HEK293 (cell line): ENCODE measurements at regions not wholly inside any gene's neighbourhood (a gene's known extent, or its start where the extent isn't known, plus 50 kb on each side); places are given as distances from the start of the nearest gene placed in this dataset.

ENCODE experiments used
- CTCF ChIA-PET: fragments of 350-600 bp; formaldehyde crosslinking; extraction: SDS; loops from one replicate; lab custom pipeline; 2021; ENCODE audit warnings: antibody characterized with exemption; lab: Yijun Ruan, JAX
- POLR2A ChIA-PET: fragments of 300-600 bp; formaldehyde crosslinking; extraction: SDS; loops from one replicate; lab custom pipeline; 2020; ENCODE audit warnings: antibody characterized with exemption, inconsistent platforms; lab: Yijun Ruan, JAX
- H3K27ac ChIP-seq: fragments of 200-500 bp; sonication (Bioruptor generic); 2 replicates; pipeline ENCODE4 v1.5.1; 2014; ENCODE audit warnings: low read depth, low read length, control low read depth, inconsistent platforms; ENCODE audit errors: extremely low read depth
- H3K36me3 ChIP-seq, 2 experiments: fragments of 200-500 bp in 1 of 2; sonication (Bioruptor generic) in 1 of 2; 1 replicate in 1 of 2; 2 replicates in 1 of 2; pipeline ENCODE4 v1.5.1; 2014 to 2017; ENCODE audit warnings: inconsistent platforms in 2 of 2, low read length in 2 of 2; ENCODE audit not compliant: control insufficient read depth in 2 of 2, insufficient read depth in 1 of 2
- H3K4me1 ChIP-seq: fragments of 200-500 bp; sonication (Bioruptor generic); 2 replicates; pipeline ENCODE4 v1.5.1; 2014; ENCODE audit warnings: mild to moderate bottlenecking, low read length, inconsistent platforms; ENCODE audit not compliant: control insufficient read depth, insufficient read depth
- H3K4me3 ChIP-seq: 2 replicates; pipeline ENCODE4 v1.5.1; 2011; ENCODE audit warnings: low read depth, mild to moderate bottlenecking, control low read depth, low read length, moderate library complexity
- H3K9me3 ChIP-seq: fragments of 200-500 bp; sonication (Bioruptor generic); 2 replicates; pipeline ENCODE4 v1.5.1; 2014; ENCODE audit warnings: low read depth, low read length, inconsistent platforms; ENCODE audit not compliant: control insufficient read depth, insufficient read depth
- ELK4 ChIP-seq: IDR thresholded peaks from 2 replicates; pipeline ENCODE4 v1.6.1; 2011; ENCODE audit warnings: mild to moderate bottlenecking, low read depth, low read length, borderline replicate concordance
- GFI1B ChIP-seq: fragments of 450-650 bp; formaldehyde crosslinking; IDR thresholded peaks from 2 replicates; pipeline ENCODE4 v1.5.1; 2016; ENCODE audit warnings: missing biosample characterization, missing genetic modification characterization
- KLF16 ChIP-seq: fragments of 450-650 bp; formaldehyde crosslinking; IDR thresholded peaks from 2 replicates; pipeline ENCODE4 v1.5.1; 2017; ENCODE audit warnings: missing biosample characterization, missing genetic modification characterization
- KLF7 ChIP-seq: fragments of 450-650 bp; formaldehyde crosslinking; IDR thresholded peaks from 2 replicates; pipeline ENCODE4 v1.5.1; 2016; ENCODE audit warnings: missing biosample characterization, missing genetic modification characterization, borderline replicate concordance
- MZF1 ChIP-seq: fragments of 450-650 bp; formaldehyde crosslinking; IDR thresholded peaks from 2 replicates; pipeline ENCODE4 v1.5.1; 2017; ENCODE audit warnings: missing biosample characterization, missing genetic modification characterization, borderline replicate concordance
- PRDM1 ChIP-seq: fragments of 450-650 bp; formaldehyde crosslinking; IDR thresholded peaks from 2 replicates; pipeline ENCODE4; 2016; ENCODE audit warnings: missing biosample characterization, missing genetic modification characterization
- SCRT2 ChIP-seq: fragments of 450-650 bp; formaldehyde crosslinking; IDR thresholded peaks from 2 replicates; pipeline ENCODE4 v1.5.1; 2016; ENCODE audit warnings: missing biosample characterization, missing genetic modification characterization
- TCF7L2 ChIP-seq: IDR thresholded peaks from 2 replicates; pipeline ENCODE4 v1.6.1; 2011; ENCODE audit warnings: low read depth, mild to moderate bottlenecking, inconsistent platforms, low read length, moderate library complexity, borderline replicate concordance
- ZNF18 ChIP-seq: fragments of 450-650 bp; formaldehyde crosslinking; IDR thresholded peaks from 2 replicates; pipeline ENCODE4 v1.5.1; 2016; ENCODE audit warnings: missing biosample characterization, missing genetic modification characterization
- ZNF221 ChIP-seq: fragments of 450-650 bp; formaldehyde crosslinking; IDR thresholded peaks from 2 replicates; pipeline ENCODE4 v1.5.1; 2017; ENCODE audit warnings: missing biosample characterization, missing genetic modification characterization, borderline replicate concordance
- ZNF433 ChIP-seq: fragments of 450-650 bp; formaldehyde crosslinking; IDR thresholded peaks from 2 replicates; pipeline ENCODE4 v1.5.1; 2016; ENCODE audit warnings: missing biosample characterization, missing genetic modification characterization, low read depth
- ZNF48 ChIP-seq: fragments of 450-650 bp; formaldehyde crosslinking; IDR thresholded peaks from 2 replicates; pipeline ENCODE4 v1.5.1; 2016; ENCODE audit warnings: missing biosample characterization, missing genetic modification characterization
- ZNF513 ChIP-seq: fragments of 450-650 bp; IDR thresholded peaks from 2 replicates; pipeline ENCODE4 v1.5.1; 2018; ENCODE audit warnings: missing biosample characterization, missing genetic modification characterization
- ZNF530 ChIP-seq: fragments of 450-650 bp; formaldehyde crosslinking; IDR thresholded peaks from 2 replicates; pipeline ENCODE4 v1.5.1; 2016; ENCODE audit warnings: low read depth, missing biosample characterization, missing genetic modification characterization
- ZNF747 ChIP-seq: fragments of 450-650 bp; formaldehyde crosslinking; IDR thresholded peaks from 2 replicates; pipeline ENCODE4 v1.5.1; 2016; ENCODE audit warnings: missing biosample characterization, missing genetic modification characterization
- TF ChIP-seq, protein P1 (sequence below): fragments of 450-650 bp; formaldehyde crosslinking; IDR thresholded peaks from 2 replicates; pipeline ENCODE4 v1.5.1; 2016; ENCODE audit warnings: missing biosample characterization, missing genetic modification characterization
- TF ChIP-seq, protein P2 (sequence below): fragments of 450-650 bp; formaldehyde crosslinking; IDR thresholded peaks from 2 replicates; pipeline ENCODE4 v1.5.1; 2016; ENCODE audit warnings: missing biosample characterization, missing genetic modification characterization, borderline replicate concordance
- TF ChIP-seq, protein P3 (sequence below): fragments of 450-650 bp; formaldehyde crosslinking; IDR thresholded peaks from 2 replicates; pipeline ENCODE4 v1.5.1; 2017; ENCODE audit warnings: missing biosample characterization, missing genetic modification characterization
- TF ChIP-seq, protein P4 (sequence below): fragments of 450-650 bp; formaldehyde crosslinking; optimal IDR thresholded peaks from 2 replicates; pipeline ENCODE3; 2016; ENCODE audit warnings: missing biosample characterization, mild to moderate bottlenecking, missing genetic modification characterization

- H3K4me3 ChIP-seq: peak overlapping the region; percentile 48
- no peaks in the 10 kb centered on the region for H3K9me3 ChIP-seq
- peak overlapping the region; percentile 73; the same call in 1 of the 2 replicates for H3K27ac ChIP-seq
- CTCF ChIA-PET: interaction anchor here (0.8 to 1.3 kb wide), 3 partner anchors 16 to 39 kb away, joined by 3 to 5 read pairs (median 5); no protein-coding TSS in a partner anchor
- H3K36me3 ChIP-seq: no peaks in the 10 kb centered on the region
- H3K4me1 ChIP-seq: peaks cover 11% of the 10 kb centered on the region; the same call in 1 of the 2 replicates
- TF ChIP-seq ZNF513 (tag by site-specific recombination) (no peak), KLF7 (tag by site-specific recombination) (no peak), ZNF747 (no peak), SCRT2 (tag by site-specific recombination) (peak; percentile 48; the same call in 1 of the 2 replicates)
- TF ChIP-seq, protein P1, sequence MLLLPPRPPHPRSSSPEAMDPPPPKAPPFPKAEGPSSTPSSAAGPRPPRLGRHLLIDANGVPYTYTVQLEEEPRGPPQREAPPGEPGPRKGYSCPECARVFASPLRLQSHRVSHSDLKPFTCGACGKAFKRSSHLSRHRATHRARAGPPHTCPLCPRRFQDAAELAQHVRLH (tag by site-specific recombination): no peak
- TF ChIP-seq, all 188 proteins: peak for 1
- POLR2A ChIA-PET: interaction anchor here (0.9 to 1.5 kb wide), 3 partner anchors 22 to 108 kb away, joined by 3 to 7 read pairs (median 4); partner anchors contain the start of gene EGLN3
Measured at GRCh38 chr14:34059037-34059924, 108.4 kb upstream of the EGLN3 start.

- H3K27ac ChIP-seq: no peak overlapping the region
- no peak overlapping the region for H3K4me3 ChIP-seq
- H3K36me3 ChIP-seq: no peaks in the 10 kb centered on the region
- H3K9me3 ChIP-seq: no peaks in the 10 kb centered on the region
- peaks cover 11% of the 10 kb centered on the region; the same call in 1 of the 2 replicates for H3K4me1 ChIP-seq
- ChIA-PET POLR2A (no interaction called here), CTCF (interaction anchor here (1.3 kb wide), 1 partner anchor 38 kb away, joined by 5 read pairs; no protein-coding TSS in a partner anchor)
- TF ChIP-seq ZNF433 (tag by site-specific recombination) (no peak), ELK4 (no peak), GFI1B (tag by site-specific recombination) (no peak), KLF16 (tag by site-specific recombination) (no peak), ZNF48 (tag by site-specific recombination) (no peak), MZF1 (tag by site-specific recombination) (no peak), ZNF18 (tag by site-specific recombination) (no peak), TCF7L2 (no peak), PRDM1 (tag by site-specific recombination) (no peak), ZNF221 (tag by site-specific recombination) (no peak), ZNF530 (no peak)
- TF ChIP-seq, protein P2, sequence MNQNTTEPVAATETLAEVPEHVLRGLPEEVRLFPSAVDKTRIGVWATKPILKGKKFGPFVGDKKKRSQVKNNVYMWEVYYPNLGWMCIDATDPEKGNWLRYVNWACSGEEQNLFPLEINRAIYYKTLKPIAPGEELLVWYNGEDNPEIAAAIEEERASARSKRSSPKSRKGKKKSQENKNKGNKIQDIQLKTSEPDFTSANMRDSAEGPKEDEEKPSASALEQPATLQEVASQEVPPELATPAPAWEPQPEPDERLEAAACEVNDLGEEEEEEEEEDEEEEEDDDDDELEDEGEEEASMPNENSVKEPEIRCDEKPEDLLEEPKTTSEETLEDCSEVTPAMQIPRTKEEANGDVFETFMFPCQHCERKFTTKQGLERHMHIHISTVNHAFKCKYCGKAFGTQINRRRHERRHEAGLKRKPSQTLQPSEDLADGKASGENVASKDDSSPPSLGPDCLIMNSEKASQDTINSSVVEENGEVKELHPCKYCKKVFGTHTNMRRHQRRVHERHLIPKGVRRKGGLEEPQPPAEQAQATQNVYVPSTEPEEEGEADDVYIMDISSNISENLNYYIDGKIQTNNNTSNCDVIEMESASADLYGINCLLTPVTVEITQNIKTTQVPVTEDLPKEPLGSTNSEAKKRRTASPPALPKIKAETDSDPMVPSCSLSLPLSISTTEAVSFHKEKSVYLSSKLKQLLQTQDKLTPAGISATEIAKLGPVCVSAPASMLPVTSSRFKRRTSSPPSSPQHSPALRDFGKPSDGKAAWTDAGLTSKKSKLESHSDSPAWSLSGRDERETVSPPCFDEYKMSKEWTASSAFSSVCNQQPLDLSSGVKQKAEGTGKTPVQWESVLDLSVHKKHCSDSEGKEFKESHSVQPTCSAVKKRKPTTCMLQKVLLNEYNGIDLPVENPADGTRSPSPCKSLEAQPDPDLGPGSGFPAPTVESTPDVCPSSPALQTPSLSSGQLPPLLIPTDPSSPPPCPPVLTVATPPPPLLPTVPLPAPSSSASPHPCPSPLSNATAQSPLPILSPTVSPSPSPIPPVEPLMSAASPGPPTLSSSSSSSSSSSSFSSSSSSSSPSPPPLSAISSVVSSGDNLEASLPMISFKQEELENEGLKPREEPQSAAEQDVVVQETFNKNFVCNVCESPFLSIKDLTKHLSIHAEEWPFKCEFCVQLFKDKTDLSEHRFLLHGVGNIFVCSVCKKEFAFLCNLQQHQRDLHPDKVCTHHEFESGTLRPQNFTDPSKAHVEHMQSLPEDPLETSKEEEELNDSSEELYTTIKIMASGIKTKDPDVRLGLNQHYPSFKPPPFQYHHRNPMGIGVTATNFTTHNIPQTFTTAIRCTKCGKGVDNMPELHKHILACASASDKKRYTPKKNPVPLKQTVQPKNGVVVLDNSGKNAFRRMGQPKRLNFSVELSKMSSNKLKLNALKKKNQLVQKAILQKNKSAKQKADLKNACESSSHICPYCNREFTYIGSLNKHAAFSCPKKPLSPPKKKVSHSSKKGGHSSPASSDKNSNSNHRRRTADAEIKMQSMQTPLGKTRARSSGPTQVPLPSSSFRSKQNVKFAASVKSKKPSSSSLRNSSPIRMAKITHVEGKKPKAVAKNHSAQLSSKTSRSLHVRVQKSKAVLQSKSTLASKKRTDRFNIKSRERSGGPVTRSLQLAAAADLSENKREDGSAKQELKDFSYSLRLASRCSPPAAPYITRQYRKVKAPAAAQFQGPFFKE (tag by site-specific recombination): no peak
- TF ChIP-seq, protein P3, sequence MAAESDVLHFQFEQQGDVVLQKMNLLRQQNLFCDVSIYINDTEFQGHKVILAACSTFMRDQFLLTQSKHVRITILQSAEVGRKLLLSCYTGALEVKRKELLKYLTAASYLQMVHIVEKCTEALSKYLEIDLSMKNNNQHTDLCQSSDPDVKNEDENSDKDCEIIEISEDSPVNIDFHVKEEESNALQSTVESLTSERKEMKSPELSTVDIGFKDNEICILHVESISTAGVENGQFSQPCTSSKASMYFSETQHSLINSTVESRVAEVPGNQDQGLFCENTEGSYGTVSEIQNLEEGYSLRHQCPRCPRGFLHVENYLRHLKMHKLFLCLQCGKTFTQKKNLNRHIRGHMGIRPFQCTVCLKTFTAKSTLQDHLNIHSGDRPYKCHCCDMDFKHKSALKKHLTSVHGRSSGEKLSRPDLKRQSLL (tag by site-specific recombination): no peak
- TF ChIP-seq, protein P4, sequence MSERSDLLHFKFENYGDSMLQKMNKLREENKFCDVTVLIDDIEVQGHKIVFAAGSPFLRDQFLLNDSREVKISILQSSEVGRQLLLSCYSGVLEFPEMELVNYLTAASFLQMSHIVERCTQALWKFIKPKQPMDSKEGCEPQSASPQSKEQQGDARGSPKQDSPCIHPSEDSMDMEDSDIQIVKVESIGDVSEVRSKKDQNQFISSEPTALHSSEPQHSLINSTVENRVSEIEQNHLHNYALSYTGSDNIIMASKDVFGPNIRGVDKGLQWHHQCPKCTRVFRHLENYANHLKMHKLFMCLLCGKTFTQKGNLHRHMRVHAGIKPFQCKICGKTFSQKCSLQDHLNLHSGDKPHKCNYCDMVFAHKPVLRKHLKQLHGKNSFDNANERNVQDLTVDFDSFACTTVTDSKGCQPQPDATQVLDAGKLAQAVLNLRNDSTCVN: no peak
Measured at GRCh38 chr14:34058510-34058909, 107.6 kb upstream of the EGLN3 start.
